CD1c-positive myeloid dendritic cell (primary cell): ENCODE measurements at regions not wholly inside any gene's neighbourhood (a gene's known extent, or its start where the extent isn't known, plus 50 kb on each side); places are given as distances from the start of the nearest gene placed in this dataset.
"Not testable (repeated sequence)": the region's sequence is repeated elsewhere in the genome, so short reads cannot be mapped to it uniquely, and the experiment has no call there.

Experiments
- DNase-seq: peaks from one replicate; pipeline ENCODE4 v3.0.0-alpha.2; 2016; ENCODE audit errors: extremely low spot score

DNA sequence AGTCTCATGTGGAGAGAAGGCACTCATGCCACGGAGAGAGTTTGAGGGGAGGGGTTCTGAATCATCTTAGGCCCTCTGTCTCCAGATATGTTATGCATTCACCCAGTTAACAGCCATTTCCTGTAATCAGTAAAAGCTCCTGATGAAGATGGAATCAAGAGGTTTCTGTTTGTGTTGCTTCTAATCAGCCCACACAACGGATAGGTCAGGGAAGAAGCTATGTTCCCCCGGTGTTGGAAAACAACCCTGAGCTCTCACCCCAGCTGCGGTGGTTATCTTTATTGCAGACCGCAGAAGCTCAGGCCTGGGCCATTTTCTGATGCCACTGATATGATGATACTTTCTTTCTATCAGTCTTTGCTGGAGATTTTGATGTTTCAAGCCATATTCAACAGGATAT is 338.5 kb upstream of the ONECUT1 start:
- DNase-seq: no peak

DNA sequence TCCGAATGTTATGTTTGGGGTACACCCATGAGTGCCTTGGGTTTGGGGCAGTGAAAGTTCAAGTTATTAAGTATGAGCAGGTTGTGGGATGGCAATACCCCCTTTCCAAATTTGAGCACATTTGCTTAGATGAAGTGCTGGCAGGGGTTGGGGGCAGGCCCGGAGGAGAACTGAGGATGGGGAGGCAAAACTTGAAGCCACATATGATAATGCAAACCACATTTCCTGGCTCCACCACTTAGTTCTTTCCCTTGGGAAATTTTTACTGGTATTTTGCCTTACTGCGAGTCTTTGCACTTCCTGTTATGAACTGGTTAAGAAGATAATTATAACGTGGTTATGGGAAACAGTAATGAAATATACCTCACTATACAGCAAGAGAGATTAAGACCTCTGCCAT is 336.0 kb upstream of the ONECUT1 start:
- no peak for DNase-seq

DNA sequence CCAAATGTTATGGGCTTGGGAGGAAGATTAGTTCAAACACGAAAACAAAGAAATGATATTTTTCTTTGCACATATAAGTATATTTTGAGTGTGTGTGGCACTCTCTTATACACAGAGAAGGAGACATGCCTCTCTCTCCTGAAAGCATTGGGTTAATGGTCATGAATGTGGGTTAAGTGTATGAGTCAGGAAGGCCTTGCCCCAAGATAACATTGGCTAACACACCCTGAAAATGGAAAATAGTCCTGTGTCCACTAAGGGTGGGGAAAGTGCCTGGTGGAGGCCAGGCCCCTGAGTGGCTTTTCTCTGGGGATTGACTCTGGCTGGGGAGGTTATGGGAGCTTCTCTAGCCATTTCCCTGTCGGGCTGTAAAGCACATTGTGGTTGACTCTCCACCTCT is 332.7 kb upstream of the ONECUT1 start:
- DNase-seq: no peak

DNA sequence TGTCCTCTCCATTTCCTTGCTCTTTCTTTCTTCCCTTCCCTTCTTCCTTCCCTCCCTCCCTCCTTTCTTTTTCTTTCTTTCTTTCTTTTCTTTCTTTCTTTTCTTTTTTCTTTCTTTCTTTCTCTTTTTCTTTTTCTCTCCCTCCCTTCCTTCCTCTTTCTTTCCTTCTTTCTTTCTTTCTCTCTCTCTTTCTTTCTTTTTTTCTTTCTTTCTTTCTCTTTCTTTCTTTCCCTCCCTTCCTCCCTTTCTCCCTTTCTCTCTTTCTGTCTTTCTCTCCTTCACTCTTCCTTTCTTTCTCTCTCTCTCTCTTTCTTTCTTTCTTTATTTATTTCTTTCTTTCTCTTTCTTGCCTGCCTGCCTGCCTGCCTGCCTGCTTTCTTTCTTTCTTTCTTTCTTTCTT is 326.8 kb upstream of the ONECUT1 start:
- not testable (repeated sequence) for DNase-seq

DNA sequence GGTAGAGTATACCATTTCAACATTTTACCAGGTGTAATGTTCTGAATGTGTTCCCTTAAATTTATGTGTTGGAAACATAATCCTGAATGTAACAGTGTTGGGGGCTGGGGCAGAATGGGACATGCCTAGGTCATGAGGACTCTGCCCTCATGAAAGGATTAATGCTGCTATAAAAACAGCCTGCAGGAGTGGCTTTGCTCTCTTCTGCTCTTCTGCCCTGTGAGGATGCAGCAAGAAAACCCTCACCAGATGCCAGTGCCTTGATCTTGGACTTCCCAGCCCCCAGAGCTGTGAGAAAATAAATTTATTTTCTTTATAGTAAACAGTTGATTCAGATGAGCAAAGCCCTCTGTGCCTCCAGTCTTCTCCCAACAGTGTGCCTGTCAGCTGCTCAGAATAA is 326.0 kb upstream of the ONECUT1 start:
- no peak for DNase-seq

DNA sequence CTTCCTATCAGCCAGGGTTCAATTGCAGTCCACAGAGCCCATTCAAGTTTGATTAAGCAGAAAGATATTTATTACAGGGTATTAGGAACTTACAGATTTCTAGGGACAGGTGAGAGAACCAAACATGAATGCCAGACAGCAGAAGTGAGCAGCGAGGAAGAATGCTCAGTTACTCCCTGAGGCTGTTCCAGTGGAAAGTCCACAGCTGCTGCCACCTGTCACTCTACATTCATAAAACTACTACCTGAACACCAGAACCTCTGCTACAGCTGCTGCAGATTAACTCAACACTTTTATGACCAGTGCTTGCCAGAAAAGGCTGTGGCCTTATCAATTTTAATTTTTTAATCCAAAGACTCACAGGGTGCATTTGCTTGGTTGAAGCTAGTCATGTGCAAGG is 325.4 kb upstream of the ONECUT1 start:
- no peak for DNase-seq

DNA sequence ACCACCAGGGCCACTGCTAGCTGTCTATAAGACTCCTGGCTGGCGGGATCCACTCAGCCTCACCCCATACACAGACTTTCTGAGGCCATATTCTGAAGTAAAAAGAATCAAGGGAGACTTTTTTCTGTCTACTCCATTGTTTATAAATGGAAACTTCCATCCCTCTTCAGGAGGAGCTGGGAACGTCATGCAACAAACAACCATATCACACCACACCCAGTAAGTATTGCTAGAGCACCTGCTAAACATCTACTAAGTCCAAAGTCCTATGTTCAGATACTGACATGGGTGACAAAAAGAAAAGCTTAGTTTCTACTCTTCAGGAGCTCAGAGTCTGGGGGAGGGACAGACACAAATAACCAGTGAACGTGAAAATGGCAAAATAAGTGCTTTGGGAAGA is 324.8 kb upstream of the ONECUT1 start:
- no peak for DNase-seq

DNA sequence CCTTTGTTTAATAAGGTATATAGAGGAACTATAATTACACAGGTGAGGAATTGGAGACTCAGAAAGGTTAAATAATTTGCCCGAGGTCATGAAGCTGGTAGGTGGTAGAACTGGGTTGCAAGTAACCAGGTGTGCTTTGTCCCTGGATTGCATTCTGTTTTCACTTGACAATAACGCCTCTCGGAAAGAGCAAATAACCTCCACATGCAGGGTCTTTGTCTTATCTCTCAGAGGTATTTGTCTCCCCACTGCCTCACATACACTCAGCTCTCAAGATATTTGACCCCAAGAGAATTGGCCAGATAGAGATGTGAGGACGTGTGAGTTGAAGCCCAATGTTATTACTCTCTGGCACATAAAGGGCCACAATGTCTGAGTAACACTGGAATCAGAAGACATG is 320.9 kb upstream of the ONECUT1 start:
- DNase-seq: no peak

DNA sequence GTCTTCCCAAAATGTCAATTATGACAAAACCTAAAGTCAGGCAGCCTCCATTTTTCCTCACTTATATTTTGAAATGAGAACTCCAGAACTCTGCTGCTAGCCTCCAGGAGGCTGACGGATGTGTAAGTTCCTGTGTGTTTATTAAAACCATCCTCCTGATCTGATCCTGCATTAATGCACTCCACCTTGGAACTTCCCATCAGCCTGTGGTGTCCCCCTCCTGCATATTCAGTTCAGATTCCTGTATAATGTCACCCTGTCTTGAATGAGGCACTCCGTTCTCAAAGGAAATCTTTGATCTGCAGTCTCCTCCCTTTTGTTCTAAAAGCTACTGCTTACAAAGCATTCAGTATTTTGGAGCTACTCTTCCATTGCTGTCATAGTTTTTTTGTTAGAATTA is 318.2 kb upstream of the ONECUT1 start:
- no peak for DNase-seq

DNA sequence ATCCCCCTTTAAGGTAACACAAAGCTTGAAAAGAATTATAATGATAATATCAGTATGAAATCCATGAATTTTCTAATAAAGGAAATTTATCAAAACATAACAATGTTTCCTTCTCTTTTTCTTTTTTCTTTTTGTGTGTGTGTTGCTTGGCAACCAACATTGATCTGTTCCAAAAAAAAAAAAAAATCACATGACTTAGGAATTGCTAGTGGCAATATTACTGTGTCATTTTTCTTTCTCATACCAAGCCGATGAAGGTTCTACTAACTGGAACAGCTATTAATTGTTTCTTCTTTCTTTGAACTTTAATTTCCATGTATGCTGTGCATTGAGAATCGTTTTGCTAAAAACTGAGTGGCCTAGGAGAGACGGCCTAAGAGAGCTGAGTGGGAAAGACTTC is 317.7 kb upstream of the ONECUT1 start:
- DNase-seq: no peak

DNA sequence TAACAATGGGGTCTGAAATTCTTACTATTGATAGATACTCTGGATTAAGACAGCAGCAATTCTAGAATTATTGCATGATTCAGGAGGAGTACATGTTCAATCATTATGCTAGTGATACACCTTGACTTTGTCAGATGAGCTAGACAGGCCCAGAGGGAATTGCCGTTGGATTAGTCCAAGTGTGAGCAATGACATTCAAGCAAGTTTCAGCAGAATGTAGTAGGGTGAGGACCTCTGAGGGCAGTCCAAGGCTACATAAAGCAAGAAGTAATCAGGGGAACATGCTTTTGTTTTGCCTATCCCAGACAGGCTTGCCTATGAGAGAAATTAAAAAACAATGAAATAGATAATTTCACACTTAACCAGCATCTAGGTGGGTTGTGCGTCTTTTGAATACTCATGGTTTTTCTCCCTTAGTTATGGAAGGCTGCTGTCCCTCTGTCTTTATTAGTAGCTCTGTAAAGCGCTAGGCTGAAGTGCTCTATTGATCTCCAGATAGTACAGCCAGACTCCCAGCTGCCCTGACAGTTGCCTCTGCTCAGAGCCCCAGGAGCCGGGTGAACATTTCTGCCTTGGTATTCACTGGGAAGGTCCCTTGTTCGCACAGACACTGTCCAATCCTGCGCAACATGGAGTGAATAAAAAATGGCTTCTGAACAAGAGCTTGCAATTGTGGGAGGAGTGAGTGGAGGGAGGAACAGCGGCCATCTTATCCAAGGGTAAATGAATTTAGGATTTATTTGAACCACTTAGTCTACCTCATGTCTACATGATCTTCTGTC is 316.6 kb upstream of the ONECUT1 start:
- no peak for DNase-seq

DNA sequence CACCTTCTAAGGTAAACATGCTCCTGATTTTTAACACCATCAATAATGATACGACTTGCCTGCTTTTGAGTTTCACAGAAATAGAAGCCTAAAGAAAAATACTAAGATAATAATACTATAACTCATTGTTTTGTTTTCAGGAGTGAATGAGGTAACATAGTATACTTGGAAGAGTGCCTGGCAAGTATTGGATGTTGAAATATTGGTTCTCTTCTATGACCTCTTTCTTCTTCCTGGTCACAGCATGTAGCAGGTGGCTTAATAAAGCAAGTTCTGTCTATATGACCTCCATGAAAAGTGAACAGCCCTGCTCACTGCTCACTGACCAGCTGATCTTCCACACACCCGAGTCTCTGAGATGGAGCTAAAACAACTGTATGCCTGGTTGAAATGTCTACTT is 312.3 kb upstream of the ONECUT1 start:
- DNase-seq: no peak

DNA sequence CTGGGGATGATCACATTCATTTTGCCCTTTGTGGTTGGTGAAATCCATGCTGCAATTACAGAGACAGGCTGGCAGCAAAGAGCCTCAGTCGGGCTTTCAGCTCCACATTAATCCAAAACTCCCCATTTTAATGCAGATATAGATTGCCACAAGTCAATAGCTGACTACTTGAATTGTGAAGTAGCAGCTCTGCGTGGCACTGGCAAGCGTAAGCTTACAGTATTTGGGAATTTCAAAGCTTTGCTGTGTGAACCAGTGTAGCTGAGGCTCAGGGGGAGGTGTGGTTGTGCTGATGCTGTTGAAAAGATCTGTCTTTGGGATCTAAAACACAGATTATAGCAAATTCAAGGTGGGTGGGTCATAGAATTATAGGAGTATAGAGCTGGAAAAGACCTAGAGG is 290.3 kb upstream of the ONECUT1 start:
- no peak for DNase-seq

DNA sequence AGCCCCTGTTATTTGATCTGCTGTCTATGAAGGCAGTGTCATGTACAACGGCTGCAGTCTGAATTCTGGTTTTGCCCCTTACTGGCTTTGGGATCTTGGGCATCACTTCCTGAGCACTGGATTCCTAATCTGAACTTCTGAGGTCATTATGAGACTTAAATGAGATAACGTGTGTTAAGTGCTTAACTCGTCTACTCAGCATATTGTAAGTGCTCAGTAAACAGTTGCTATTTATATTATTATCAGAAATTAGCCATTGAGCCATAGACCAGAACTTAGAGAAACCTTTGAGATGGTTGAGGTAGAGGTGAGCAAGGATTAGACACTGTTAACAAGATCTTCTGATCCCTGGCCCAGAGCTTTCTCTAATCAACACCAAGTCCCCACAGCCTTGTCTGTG is 284.1 kb upstream of the ONECUT1 start:
- no peak for DNase-seq

DNA sequence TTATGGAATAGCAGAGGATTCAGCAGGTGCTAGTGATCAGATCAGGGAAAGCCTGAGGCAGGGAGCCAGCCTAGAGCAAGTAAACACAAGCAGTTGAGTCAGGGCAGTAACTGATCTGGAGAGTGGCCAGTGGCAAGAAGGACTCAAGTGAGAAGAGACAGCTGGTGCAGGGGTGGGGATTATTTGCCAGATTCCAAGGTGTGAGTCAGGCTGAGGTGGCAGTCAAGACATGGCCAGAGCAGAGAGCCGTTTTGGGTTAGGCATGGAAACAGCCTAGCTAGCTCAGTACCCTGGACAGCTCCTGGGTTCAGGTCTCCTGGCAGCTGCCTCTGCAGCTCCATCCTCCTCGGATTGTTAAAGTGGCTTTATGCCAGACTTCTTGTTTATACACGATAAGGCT is 281.9 kb upstream of the ONECUT1 start:
- DNase-seq: no peak

DNA sequence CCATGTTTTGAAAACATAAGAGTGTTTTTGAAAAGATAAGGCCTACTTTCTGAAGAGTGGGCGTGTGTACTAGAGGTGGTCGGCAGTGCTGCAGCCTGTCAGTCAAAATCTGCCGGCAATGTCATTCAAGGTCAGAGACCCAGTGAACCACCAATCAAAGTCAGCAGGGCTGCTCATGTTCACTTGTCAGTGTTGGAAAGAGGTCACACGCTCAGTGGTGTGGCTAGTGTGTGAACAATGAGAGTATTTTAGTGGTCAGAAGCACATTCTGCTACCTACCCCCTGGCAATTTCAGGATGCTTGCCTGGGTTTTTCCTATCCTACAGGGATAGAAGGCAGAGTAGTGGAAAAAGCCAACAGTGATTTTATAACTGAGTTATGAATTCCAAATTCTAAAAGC is 278.5 kb upstream of the ONECUT1 start:
- no peak for DNase-seq

DNA sequence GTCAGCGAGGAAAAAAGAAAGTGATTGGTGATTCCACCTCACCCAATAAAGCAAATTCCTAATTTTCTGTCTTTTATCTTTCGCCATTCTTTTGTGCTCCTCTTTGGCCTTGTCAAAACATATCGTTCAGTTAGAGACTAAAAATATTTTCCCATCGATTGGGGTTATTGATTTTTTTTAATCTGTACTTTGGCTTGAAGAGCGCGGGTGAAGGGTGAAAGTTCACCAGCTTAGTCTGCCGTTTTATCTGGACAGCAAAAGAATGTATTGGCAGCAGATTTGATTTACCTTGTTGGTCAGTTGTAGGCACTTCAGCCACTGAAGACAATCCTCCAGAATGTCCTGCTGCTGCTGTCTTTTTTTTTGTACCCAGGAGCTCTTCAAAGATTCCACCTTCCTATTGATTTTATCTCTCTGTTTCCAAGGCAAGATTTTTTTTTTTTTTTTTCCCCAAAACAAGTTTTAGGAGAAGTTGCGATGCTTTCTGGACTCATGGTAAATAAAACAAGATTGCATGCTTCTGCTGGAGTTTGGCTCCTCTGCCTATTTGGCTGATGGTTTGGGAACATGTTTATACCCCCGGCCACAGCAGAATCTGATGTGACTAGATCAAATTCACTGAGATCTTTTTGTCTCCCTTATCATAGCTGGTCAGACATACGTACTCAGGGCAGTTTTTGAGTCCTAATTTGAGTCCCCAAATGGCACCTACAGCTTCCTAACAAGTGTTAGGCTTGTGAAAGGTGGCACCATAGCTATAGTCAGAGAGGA is 269.3 kb upstream of the ONECUT1 start:
- no peak for DNase-seq

DNA sequence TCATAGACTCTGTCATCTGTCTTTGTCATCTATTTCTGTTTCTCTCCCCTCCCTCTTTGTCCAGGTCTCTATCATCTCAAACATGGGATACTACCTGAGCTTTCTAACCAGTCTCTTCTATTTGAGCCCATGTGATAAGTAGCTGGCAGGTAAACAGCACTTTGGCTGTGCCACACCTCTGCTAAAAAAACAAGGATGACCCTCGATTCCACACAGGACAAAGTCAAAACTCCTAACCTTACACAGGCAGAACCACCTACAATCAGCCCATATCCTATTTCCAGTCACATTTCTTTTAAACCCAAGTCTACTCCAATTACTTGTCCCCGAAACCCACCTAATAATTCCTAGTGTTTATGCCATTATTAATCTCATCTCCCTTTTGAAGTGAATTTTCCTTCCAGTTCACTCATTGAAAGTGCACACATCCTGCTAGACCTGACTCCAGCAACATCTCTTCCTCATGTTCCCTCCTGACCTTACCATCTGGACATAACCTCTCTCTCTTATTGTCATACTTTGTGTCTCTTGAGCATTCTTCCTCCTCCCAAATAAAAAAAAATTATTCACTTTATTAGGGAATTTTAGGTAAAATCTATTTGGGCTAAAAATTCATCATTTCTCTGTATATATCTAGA is 256.1 kb upstream of the ONECUT1 start:
- no peak for DNase-seq

DNA sequence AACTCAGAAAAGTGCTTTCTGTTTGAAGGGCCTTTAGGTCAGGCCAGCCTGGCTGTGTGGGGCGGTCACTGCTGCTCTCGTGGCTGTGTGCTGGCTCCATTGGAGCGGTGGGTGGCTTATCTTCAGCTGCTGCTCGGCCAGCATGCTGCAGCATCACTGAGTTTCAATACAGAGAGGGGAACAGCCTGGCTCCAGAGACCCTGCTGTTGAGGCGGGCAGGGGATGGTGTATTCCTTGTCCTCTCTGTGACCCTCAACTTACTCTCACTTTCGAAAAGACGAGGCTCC is 248.5 kb upstream of the ONECUT1 start:
- DNase-seq: no peak

DNA sequence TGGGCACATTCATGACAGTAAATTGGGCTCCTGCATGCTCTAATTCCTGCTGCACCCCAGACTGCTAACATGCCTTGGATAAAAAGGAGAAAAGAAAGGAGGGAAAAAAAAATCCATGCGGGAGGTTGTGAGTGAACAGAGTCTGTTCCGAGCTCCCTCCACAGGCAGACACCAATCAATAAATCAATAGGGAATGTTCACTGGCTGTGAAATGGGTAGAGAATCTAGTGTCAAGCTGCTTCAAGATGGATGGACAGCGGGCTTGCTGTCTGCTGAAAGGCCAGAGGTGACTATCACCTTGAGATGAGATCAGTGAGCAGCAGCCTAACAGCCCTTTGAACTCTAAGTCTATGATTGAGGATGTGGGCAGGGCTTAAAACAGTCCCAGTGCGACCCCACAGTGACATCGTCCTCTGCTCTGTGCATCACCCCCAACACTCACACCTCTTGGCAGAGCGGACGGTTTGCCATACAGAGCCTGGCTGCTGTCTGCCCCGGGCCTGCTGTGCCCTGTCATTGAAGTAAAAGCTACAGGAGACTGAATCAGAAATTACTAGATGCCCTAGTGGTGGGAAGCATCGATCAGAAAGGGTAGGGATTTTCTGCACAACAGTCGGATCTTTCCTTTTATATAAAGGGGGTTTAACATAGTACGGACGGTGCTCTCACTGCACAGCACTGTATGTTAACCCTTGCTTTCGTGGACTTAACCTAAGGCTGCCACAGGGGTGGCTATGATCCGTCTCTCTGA is 247.9 kb upstream of the ONECUT1 start:
- no peak for DNase-seq

DNA sequence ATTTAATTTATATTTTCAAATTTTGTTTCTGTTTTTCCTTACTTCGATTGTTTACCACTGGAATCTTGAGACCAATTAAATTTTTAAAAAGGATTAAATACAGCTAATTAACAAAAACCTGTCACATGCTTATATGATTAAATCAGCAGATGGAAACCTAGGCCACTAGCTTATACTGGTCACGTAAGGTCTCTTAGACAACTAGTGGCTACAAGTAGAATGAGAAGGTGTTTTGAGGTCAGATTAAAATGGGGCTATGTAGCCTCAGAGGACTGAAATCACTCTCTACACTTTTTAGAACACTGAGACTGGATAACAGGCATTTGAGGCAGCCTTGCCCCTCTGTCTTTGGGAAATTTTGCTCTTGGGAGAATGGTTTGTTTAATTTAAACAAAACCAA is 246.5 kb upstream of the ONECUT1 start:
- DNase-seq: no peak

DNA sequence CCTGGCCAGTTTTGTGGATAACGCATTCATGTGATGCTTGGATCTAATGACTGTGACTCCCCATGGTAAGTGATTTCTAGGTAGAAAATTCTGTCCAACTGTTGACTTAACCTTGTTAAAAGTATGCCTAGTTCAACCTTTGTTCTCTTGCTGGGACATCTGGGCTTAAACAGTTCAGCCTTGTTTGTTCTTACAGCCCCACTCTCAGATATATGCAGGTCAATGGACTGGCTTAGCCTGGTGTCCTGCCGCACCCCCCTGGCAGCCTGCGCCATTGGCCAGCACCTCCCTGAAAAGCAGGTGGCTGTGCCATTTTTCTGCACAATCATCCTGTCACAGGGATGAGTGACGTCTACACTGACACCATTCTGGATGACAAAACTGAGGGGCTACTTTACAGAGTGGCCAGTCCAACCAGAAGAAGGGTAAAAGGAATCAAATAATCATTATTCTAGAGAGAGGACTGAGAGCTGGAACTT is 244.7 kb upstream of the ONECUT1 start:
- DNase-seq: no peak
